Cardiac fibroblast (primary cell): ENCODE measurements at regions not wholly inside any gene's neighbourhood (a gene's known extent, or its start where the extent isn't known, plus 50 kb on each side); places are given as distances from the start of the nearest gene placed in this dataset.
"Not testable (repeated sequence)": the region's sequence is repeated elsewhere in the genome, so short reads cannot be mapped to it uniquely, and the experiment has no call there.

Source experiments
- DNase-seq, 2 donors: peaks; one replicate each; pipeline versions ENCODE4 v3.0.0 to v3.0.0-alpha.2; 2010; ENCODE audit warnings: low read depth in 2 of 2
- H3K4me3 ChIP-seq, 2 donors: replicated peaks in 1 of 2; 1 replicate in 1 of 2; 2 replicates in 1 of 2; pipeline ENCODE4 v1.5.1; 2011; ENCODE audit warnings: low read depth in 2 of 2, low read length in 2 of 2, mild to moderate bottlenecking in 2 of 2, moderate library complexity in 1 of 2
- CTCF ChIP-seq: IDR thresholded peaks from one replicate; pipeline ENCODE4 v1.5.1; 2011; ENCODE audit warnings: low read depth, mild to moderate bottlenecking, low read length, inconsistent platforms

- no peak for DNase-seq
- no peak overlapping the region for H3K4me3 ChIP-seq
- TF ChIP-seq CTCF: no peak
These were observed 58.3 kb upstream of the TMEM170B start for GRCh38 chr6:11479296-11479695.

- TF ChIP-seq CTCF: no peak
- H3K4me3 ChIP-seq: no peak overlapping the region
- no peak for DNase-seq
These were observed 59.0 kb upstream of the TMEM170B start for GRCh38 chr6:11478586-11478985.

- no peak for DNase-seq
- no peak for TF ChIP-seq CTCF
- no peak overlapping the region for H3K4me3 ChIP-seq
These were observed 62.5 kb upstream of the TMEM170B start for GRCh38 chr6:11475016-11475415.

GRCh38 chr6:11473008-11473740 lies 64.4 kb upstream of the TMEM170B start:
- H3K4me3 ChIP-seq: no peak overlapping the region
- DNase-seq: no peak

GRCh38 chr6:11471261-11471660 lies 66.3 kb upstream of the TMEM170B start:
- DNase-seq: no peak
- no peak for TF ChIP-seq CTCF
- no peak overlapping the region for H3K4me3 ChIP-seq

More at GRCh38 chr6:11473008-11473740, 64.4 kb upstream of the TMEM170B start:
- no peak for TF ChIP-seq CTCF

- H3K4me3 ChIP-seq: no peak overlapping the region
- TF ChIP-seq CTCF: no peak
- no peak for DNase-seq
These were observed 67.9 kb upstream of the TMEM170B start for GRCh38 chr6:11469684-11470083.

GRCh38 chr6:11468271-11468670 lies 69.3 kb upstream of the TMEM170B start:
- H3K4me3 ChIP-seq: not testable (repeated sequence)
- peak in 1 of 2 donors; percentile 13 for DNase-seq
